K562 (cell line): ENCODE measurements at regions not wholly inside any gene's neighbourhood (a gene's known extent, or its start where the extent isn't known, plus 50 kb on each side); places are given as distances from the start of the nearest gene placed in this dataset.

Source experiments
- ATAC-seq: fragments of 200-7000 bp; cut with Tn5 transposase; 3 replicates; pipeline ENCODE4 v1.9.1; 2020; ENCODE audit warnings: moderate library complexity
- BruUV-seq: library from RNA; stranded (reverse); fragments of 400-500 nt; replicated peaks from 2 replicates; lab custom pipeline; 2021; lab: Mats Ljungman, UMichigan
- CTCF ChIA-PET: fragments of 300-600 bp; formaldehyde crosslinking; extraction: SDS; loops from one replicate; lab custom pipeline; 2021; ENCODE audit warnings: low intra/inter-chr PET ratio; lab: Yijun Ruan, JAX
- POLR2A ChIA-PET: fragments of 300-600, 350-650 bp; sonication (Branson Sonifier 250); formaldehyde crosslinking; extraction: SDS; loops from one replicate; lab custom pipeline; 2021; ENCODE audit warnings: antibody characterized with exemption, inconsistent platforms; lab: Yijun Ruan, JAX
- DNase-seq, 4 experiments: peaks; one replicate each; pipeline versions ENCODE4 v3.0.0 to v3.0.0-alpha.2; 2011 to 2018; ENCODE audit warnings: low spot score in 3 of 4, mixed read lengths in 3 of 4; ENCODE audit errors: extremely low read depth in 1 of 4
- FAIRE-seq: peaks from 2 replicates; lab custom pipeline; 2011; peaks lifted over from hg19 to GRCh38; lab: Jason Lieb, UNC
- H2AFZ ChIP-seq: 2 replicates; pipeline ENCODE4 v1.6.0; 2011; ENCODE audit warnings: low read depth, low read length, control low read depth, inconsistent platforms
- H3K27ac ChIP-seq: fragments of 200-600 bp; 3 replicates; pipeline ENCODE4 v1.8.0; 2011; ENCODE audit warnings: low read depth, mild to moderate bottlenecking, control low read depth, inconsistent platforms, low read length, moderate library complexity, mixed read lengths; ENCODE audit errors: extremely low read depth
- H3K27me3 ChIP-seq, 2 experiments: fragments of 300-600 bp in 1 of 2; 2 replicates in 1 of 2; 3 replicates in 1 of 2; pipeline versions ENCODE4 v1.6.0 to v1.8.0; 2011; ENCODE audit warnings: inconsistent platforms in 2 of 2, low read length in 2 of 2, mild to moderate bottlenecking in 1 of 2, mixed read lengths in 1 of 2, moderate library complexity in 1 of 2; ENCODE audit not compliant: control insufficient read depth in 2 of 2, insufficient read depth in 2 of 2
- H3K36me3 ChIP-seq: fragments of 300-600 bp; 3 replicates; pipeline ENCODE4 v1.8.0; 2011; ENCODE audit warnings: mild to moderate bottlenecking, low read length, inconsistent platforms; ENCODE audit not compliant: control insufficient read depth, insufficient read depth
- H3K4me1 ChIP-seq, 2 experiments: fragments of 200-600 bp in 1 of 2; replicated peaks in 1 of 2; 2 replicates in 1 of 2; 3 replicates in 1 of 2; pipeline versions ENCODE4 v1.5.1 to v1.8.0; 2011; ENCODE audit warnings: inconsistent platforms in 2 of 2, low read length in 2 of 2, mild to moderate bottlenecking in 1 of 2, mixed read lengths in 1 of 2, moderate library complexity in 1 of 2; ENCODE audit not compliant: control insufficient read depth in 2 of 2, insufficient read depth in 2 of 2
- H3K4me2 ChIP-seq: 2 replicates; pipeline ENCODE4 v1.6.1; 2011; ENCODE audit warnings: low read length, control low read depth, inconsistent platforms, mixed read lengths; ENCODE audit not compliant: insufficient read depth
- H3K4me3 ChIP-seq: fragments of 200-600 bp; sonication (generic), shearing (Covaris generic); 2 replicates; pipeline ENCODE4 v1.5.1; 2016; ENCODE audit warnings: control low read depth, inconsistent platforms
- H3K79me2 ChIP-seq: fragments of 200-600 bp; 3 replicates; pipeline ENCODE4 v1.8.0; 2011; ENCODE audit warnings: low read length, inconsistent platforms; ENCODE audit not compliant: control insufficient read depth, insufficient read depth
- H3K9ac ChIP-seq, 2 experiments: 2 replicates each; pipeline versions ENCODE4 v1.6.0 to v1.6.1; 2011; ENCODE audit warnings: low read depth in 2 of 2, low read length in 2 of 2, control low read depth in 1 of 2, inconsistent platforms in 1 of 2, mild to moderate bottlenecking in 1 of 2, mixed read lengths in 1 of 2; ENCODE audit not compliant: insufficient read depth in 1 of 2
- H3K9me1 ChIP-seq: one replicate; pipeline ENCODE4 v1.6.0; 2011; ENCODE audit warnings: inconsistent platforms, mild to moderate bottlenecking, low read length, moderate library complexity; ENCODE audit not compliant: control insufficient read depth, insufficient read depth
- H3K9me3 ChIP-seq: replicated peaks from 2 replicates; pipeline ENCODE4 v1.5.1; 2011; ENCODE audit warnings: low read depth, low read length, inconsistent platforms; ENCODE audit not compliant: control insufficient read depth, insufficient read depth
- H4K20me1 ChIP-seq: replicated peaks from 2 replicates; pipeline ENCODE4 v1.6.1; 2011; ENCODE audit warnings: low read length, inconsistent platforms, mixed read lengths; ENCODE audit not compliant: control insufficient read depth, insufficient read depth
- ARHGAP35 ChIP-seq: fragments of 450-650 bp; IDR thresholded peaks from 2 replicates; pipeline ENCODE4 v1.6.1; 2018; ENCODE audit not compliant: partially characterized antibody
- GABPB1 ChIP-seq: sonication (generic); formaldehyde crosslinking; IDR thresholded peaks from 2 replicates; pipeline ENCODE4 v1.8.0; 2022; ENCODE audit warnings: mild to moderate bottlenecking, missing genetic modification reagents
- JUND ChIP-seq, 2 experiments: IDR thresholded peaks; 2 replicates in 1 of 2; 3 replicates in 1 of 2; pipeline ENCODE4 v1.6.1; 2011; ENCODE audit warnings: borderline replicate concordance in 2 of 2, low read depth in 2 of 2, low read length in 2 of 2, improper control_type of control experiment in 1 of 2, missing biosample characterization in 1 of 2, missing genetic modification characterization in 1 of 2, missing genetic modification reagents in 1 of 2
- MAFF ChIP-seq: IDR thresholded peaks from 2 replicates; pipeline ENCODE4 v1.6.1; 2012; ENCODE audit warnings: low read length, improper control_type of control experiment
- NR3C1 ChIP-seq: sonication (generic); formaldehyde crosslinking; IDR thresholded peaks from 2 replicates; pipeline ENCODE4 v1.8.1; 2022; ENCODE audit warnings: missing genetic modification reagents
- POLR3G ChIP-seq: IDR thresholded peaks from 2 replicates; pipeline ENCODE4 v1.6.1; 2011; ENCODE audit not compliant: insufficient read length, insufficient replicate concordance; ENCODE audit errors: extremely low read depth
- RFX1 ChIP-seq: fragments of 450-650 bp; IDR thresholded peaks from 2 replicates; pipeline ENCODE4 v1.6.1; 2016; ENCODE audit warnings: mild to moderate bottlenecking, moderate library complexity
- SP2 ChIP-seq: IDR thresholded peaks from 2 replicates; pipeline ENCODE4 v1.6.1; 2011; ENCODE audit warnings: mild to moderate bottlenecking, low read depth, low read length, moderate library complexity; ENCODE audit not compliant: poor library complexity, severe bottlenecking; ENCODE audit errors: extremely low read depth
- ZBTB43 ChIP-seq: sonication (generic); formaldehyde crosslinking; IDR thresholded peaks from 2 replicates; pipeline ENCODE4 v1.8.0; 2023; ENCODE audit warnings: mild to moderate bottlenecking, missing genetic modification reagents
- ZMIZ1 ChIP-seq, 2 experiments: fragments of 150-350 bp in 1 of 2; IDR thresholded peaks; 2 replicates each; pipeline ENCODE4 v1.6.1; 2012 to 2016; ENCODE audit warnings: low read depth in 2 of 2, low read length in 2 of 2, mild to moderate bottlenecking in 1 of 2, moderate library complexity in 1 of 2
- ZNF589 ChIP-seq: fragments of 200-800 bp; sonication (Bioruptor generic); IDR thresholded peaks from 2 replicates; pipeline ENCODE4 v1.6.1; 2016; ENCODE audit warnings: low read depth, missing genetic modification characterization, missing compliant biosample characterization
- WGBS: fragments of 100-300 bp; shearing (Covaris generic); methylation state at CpG from one replicate; pipeline ENCODE4 v1.1.6; 2016; ENCODE audit warnings: low coverage, mixed read lengths; ENCODE audit not compliant: insufficient coverage; ENCODE audit errors: missing lambda C conversion rate; 5-methylcytosine and 5-hydroxymethylcytosine counted together
- in situ Hi-C: fragments of 300-500 bp; cut with MboI; formaldehyde crosslinking; loops from 4 replicates; pipeline ENCODE4 v1.15.0; 2018; ENCODE audit warnings: inconsistent platforms, mixed read lengths
- intact Hi-C: fragments of 100-400 bp; cut with micrococcal nuclease; formaldehyde crosslinking; loops from 2 replicates; pipeline ENCODE4 v1.14.2; 2022
- TF ChIP-seq, protein P1 (sequence below): fragments of 450-650 bp; IDR thresholded peaks from 2 replicates; pipeline ENCODE4 v1.6.1; 2018; ENCODE audit warnings: mild to moderate bottlenecking, low read depth; ENCODE audit not compliant: partially characterized antibody
- TF ChIP-seq, protein P2 (sequence below): fragments of 250-450 bp; sonication (Bioruptor Pico); IDR thresholded peaks from 2 replicates; pipeline ENCODE4 v1.8.0; 2022; ENCODE audit warnings: inconsistent platforms

DNA sequence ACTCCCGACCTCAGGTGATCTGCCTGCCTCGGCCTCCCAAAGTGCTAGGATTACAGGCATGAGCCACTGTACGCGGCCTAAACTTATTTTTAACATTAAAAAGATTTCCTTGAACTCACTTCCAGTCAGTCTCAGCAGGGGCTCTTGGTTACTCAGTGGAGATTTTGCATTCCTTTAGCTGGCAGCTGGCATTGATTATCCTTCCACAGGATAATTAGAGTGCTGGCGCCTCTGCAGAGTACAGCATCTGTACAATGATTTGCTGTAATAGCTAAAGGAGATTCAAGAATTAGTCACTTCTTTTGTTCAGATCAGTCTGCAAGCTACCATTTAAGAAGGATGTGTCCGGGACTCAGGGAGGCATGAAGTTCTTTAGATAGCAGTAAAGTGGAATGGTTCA is 125.0 kb upstream of the NPY start:
- no peak overlapping the region for H3K4me2 ChIP-seq
- no peaks in the 10 kb centered on the region for H3K79me2 ChIP-seq
- ChIA-PET CTCF (no interaction called here), POLR2A (no interaction called here)
- FAIRE-seq (no peak), DNase-seq (no peak), ATAC-seq (no peak)
- H3K9me1 ChIP-seq: no peaks in the 10 kb centered on the region
- H3K27me3 ChIP-seq: no peaks in the 10 kb centered on the region
- no peak overlapping the region for H3K4me3 ChIP-seq
- 0% methylated on average over 6 of the region's 6 CpGs for WGBS
- H2AFZ ChIP-seq: no peak overlapping the region
- no peaks in the 10 kb centered on the region for H4K20me1 ChIP-seq
- BruUV-seq: no TSS peak
- H3K36me3 ChIP-seq: no peaks in the 10 kb centered on the region
- H3K9me3 ChIP-seq: no peaks in the 10 kb centered on the region
- no peaks in the 10 kb centered on the region for H3K4me1 ChIP-seq
- intact Hi-C loops: no loop called here
- in situ Hi-C loops: no loop called here
- H3K27ac ChIP-seq: no peak overlapping the region
- no peak overlapping the region for H3K9ac ChIP-seq
- TF ChIP-seq, protein P1, sequence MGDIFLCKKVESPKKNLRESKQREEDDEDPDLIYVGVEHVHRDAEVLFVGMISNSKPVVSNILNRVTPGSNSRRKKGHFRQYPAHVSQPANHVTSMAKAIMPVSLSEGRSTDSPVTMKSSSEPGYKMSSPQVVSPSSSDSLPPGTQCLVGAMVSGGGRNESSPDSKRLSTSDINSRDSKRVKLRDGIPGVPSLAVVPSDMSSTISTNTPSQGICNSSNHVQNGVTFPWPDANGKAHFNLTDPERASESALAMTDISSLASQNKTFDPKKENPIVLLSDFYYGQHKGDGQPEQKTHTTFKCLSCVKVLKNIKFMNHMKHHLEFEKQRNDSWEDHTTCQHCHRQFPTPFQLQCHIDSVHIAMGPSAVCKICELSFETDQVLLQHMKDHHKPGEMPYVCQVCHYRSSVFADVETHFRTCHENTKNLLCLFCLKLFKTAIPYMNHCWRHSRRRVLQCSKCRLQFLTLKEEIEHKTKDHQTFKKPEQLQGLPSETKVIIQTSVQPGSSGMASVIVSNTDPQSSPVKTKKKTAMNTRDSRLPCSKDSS: no peak
- TF ChIP-seq ZMIZ1 (IDR thresholded peaks at IDR 0.05; ENCODE audit: low read depth in 2 of 2, low read length in 2 of 2) (no peak), RFX1 (no peak), MAFF (no peak), ZBTB43 (no peak), ARHGAP35 (no peak), POLR3G (no peak), JUND (IDR thresholded peaks at IDR 0.05; ENCODE audit: borderline replicate concordance, low read depth, low read length) (no peak), JUND (tag; IDR thresholded peaks at IDR 0.05; ENCODE audit: borderline replicate concordance, low read depth, low read length) (no peak), ZNF589 (CRISPR knock-in tag) (no peak), SP2 (no peak), GABPB1 (CRISPR knock-in tag) (no peak), NR3C1 (CRISPR knock-in tag) (no peak)
- TF ChIP-seq, protein P2, sequence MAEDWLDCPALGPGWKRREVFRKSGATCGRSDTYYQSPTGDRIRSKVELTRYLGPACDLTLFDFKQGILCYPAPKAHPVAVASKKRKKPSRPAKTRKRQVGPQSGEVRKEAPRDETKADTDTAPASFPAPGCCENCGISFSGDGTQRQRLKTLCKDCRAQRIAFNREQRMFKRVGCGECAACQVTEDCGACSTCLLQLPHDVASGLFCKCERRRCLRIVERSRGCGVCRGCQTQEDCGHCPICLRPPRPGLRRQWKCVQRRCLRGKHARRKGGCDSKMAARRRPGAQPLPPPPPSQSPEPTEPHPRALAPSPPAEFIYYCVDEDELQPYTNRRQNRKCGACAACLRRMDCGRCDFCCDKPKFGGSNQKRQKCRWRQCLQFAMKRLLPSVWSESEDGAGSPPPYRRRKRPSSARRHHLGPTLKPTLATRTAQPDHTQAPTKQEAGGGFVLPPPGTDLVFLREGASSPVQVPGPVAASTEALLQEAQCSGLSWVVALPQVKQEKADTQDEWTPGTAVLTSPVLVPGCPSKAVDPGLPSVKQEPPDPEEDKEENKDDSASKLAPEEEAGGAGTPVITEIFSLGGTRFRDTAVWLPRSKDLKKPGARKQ (CRISPR knock-in tag): no peak
